Caco-2 (cell line): ENCODE measurements at regions not wholly inside any gene's neighbourhood (a gene's known extent, or its start where the extent isn't known, plus 50 kb on each side); places are given as distances from the start of the nearest gene placed in this dataset.

Experiments used
- BruUV-seq: library from RNA; stranded (reverse); fragments of 400-500 nt; replicated peaks from 2 replicates; lab custom pipeline; 2021; lab: Mats Ljungman, UMichigan
- CTCF ChIA-PET: fragments of 300-600 bp; sonication (Branson Sonifier 250); formaldehyde crosslinking; loops from one replicate; lab custom pipeline; 2022; ENCODE audit warnings: antibody characterized with exemption; lab: Charles Lee
- POLR2A ChIA-PET: fragments of 300-600 bp; sonication (Branson Sonifier 250); formaldehyde crosslinking; loops from one replicate; lab custom pipeline; 2022; ENCODE audit warnings: antibody characterized with exemption; lab: Charles Lee
- DNase-seq, 2 experiments: peaks; one replicate each; pipeline versions ENCODE4 v3.0.0 to v3.0.0-alpha.2; 2020 to 2022
- H3K27me3 ChIP-seq: replicated peaks from 2 replicates; pipeline ENCODE4 v1.6.0; 2011; ENCODE audit warnings: low read length; ENCODE audit not compliant: control insufficient read depth, insufficient read depth
- H3K36me3 ChIP-seq: 2 replicates; pipeline ENCODE4 v1.5.1; 2011; ENCODE audit warnings: low read length; ENCODE audit not compliant: control insufficient read depth, insufficient read depth
- H3K4me1 ChIP-seq: fragments of 250-450 bp; sonication (Bioruptor Pico); 2 replicates; pipeline ENCODE4 v1.5.1; 2020; ENCODE audit warnings: mild to moderate bottlenecking
- H3K4me3 ChIP-seq: 2 replicates; pipeline ENCODE4 v1.5.1; 2011; ENCODE audit warnings: low read depth, mild to moderate bottlenecking, control low read depth, low read length
- H3K9me3 ChIP-seq: fragments of 250-450 bp; sonication (Bioruptor Pico); 2 replicates; pipeline ENCODE4 v1.5.1; 2020; ENCODE audit warnings: mild to moderate bottlenecking, moderate library complexity
- H3K27ac Mint-ChIP-seq: one replicate; pipeline ENCODE4 v1.8.0; 2022; ENCODE audit warnings: mixed read lengths; ENCODE audit not compliant: unreplicated experiment
- H3K27me3 Mint-ChIP-seq: one replicate; pipeline ENCODE4 v1.8.0; 2022; ENCODE audit warnings: mixed read lengths; ENCODE audit not compliant: insufficient read depth, unreplicated experiment
- H3K36me3 Mint-ChIP-seq: one replicate; pipeline ENCODE4 v1.8.0; 2022; ENCODE audit warnings: mild to moderate bottlenecking, mixed read lengths; ENCODE audit not compliant: insufficient read depth, unreplicated experiment
- H3K4me1 Mint-ChIP-seq: one replicate; pipeline ENCODE4 v1.8.0; 2022; ENCODE audit warnings: low read depth, mixed read lengths; ENCODE audit not compliant: unreplicated experiment
- H3K4me3 Mint-ChIP-seq: one replicate; pipeline ENCODE4 v1.8.0; 2022; ENCODE audit warnings: mild to moderate bottlenecking, moderate library complexity, mixed read lengths; ENCODE audit not compliant: unreplicated experiment
- H3K9me3 Mint-ChIP-seq: one replicate; pipeline ENCODE4 v1.8.0; 2022; ENCODE audit warnings: mixed read lengths; ENCODE audit not compliant: unreplicated experiment
- CTCF ChIP-seq, 2 experiments: fragments of 200-600 bp in 1 of 2; IDR thresholded peaks; 1 replicate in 1 of 2; 2 replicates in 1 of 2; pipeline versions ENCODE4 v1.5.1 to v1.8.0; 2011 to 2022; ENCODE audit warnings: antibody characterized with exemption in 1 of 2, control low read depth in 1 of 2, inconsistent platforms in 1 of 2, low read depth in 1 of 2, low read length in 1 of 2, mild to moderate bottlenecking in 1 of 2, moderate library complexity in 1 of 2; ENCODE audit not compliant: insufficient read depth in 1 of 2, severe bottlenecking in 1 of 2, unreplicated experiment in 1 of 2
- intact Hi-C: fragments of 100-400 bp; cut with micrococcal nuclease; formaldehyde crosslinking; loops from one replicate; pipeline ENCODE4 v1.10.0; 2022; ENCODE audit not compliant: unreplicated experiment

GRCh38 chr21:29242201-29242600 is 56.5 kb upstream of the BACH1 start:
- ChIA-PET CTCF (no interaction called here), POLR2A (no interaction called here)
- BruUV-seq, result no TSS peak

GRCh38 chr21:29243188-29243587 is 55.5 kb upstream of the BACH1 start:
- POLR2A ChIA-PET, result no interaction called here
- no peak for DNase-seq

More at GRCh38 chr21:29242201-29242600, 56.5 kb upstream of the BACH1 start:
- Mint-ChIP-seq H3K27me3 (no peaks in the 10 kb centered on the region), H3K9me3 (no peaks in the 10 kb centered on the region), H3K4me1 (no peaks in the 10 kb centered on the region), H3K36me3 (no peaks in the 10 kb centered on the region), H3K27ac (no peak overlapping the region), H3K4me3 (no peak overlapping the region)
- H3K9me3 ChIP-seq, result no peaks in the 10 kb centered on the region
- no peaks in the 10 kb centered on the region for H3K36me3 ChIP-seq
- intact Hi-C loops, result no loop called here
- no peaks in the 10 kb centered on the region for H3K4me1 ChIP-seq
- H3K4me3 ChIP-seq, result no peak overlapping the region
- TF ChIP-seq CTCF (IDR thresholded peaks at IDR 0.05; ENCODE audit: insufficient read depth in 1 of 2, low read depth in 1 of 2, low read length in 1 of 2, severe bottlenecking in 1 of 2, unreplicated experiment in 1 of 2), result no peak
- H3K27me3 ChIP-seq, result no peaks in the 10 kb centered on the region
- DNase-seq, result no peak

GRCh38 chr21:29245104-29245643 is 53.5 kb upstream of the BACH1 start:
- POLR2A ChIA-PET, result no interaction called here
- no peaks in the 10 kb centered on the region for H3K9me3 Mint-ChIP-seq
- Histone ChIP-seq H3K9me3 (no peaks in the 10 kb centered on the region), H3K4me3 (no peak overlapping the region), H3K4me1 (no peaks in the 10 kb centered on the region), H3K27me3 (no peaks in the 10 kb centered on the region), H3K36me3 (no peaks in the 10 kb centered on the region)
- no peak overlapping the region for H3K27ac Mint-ChIP-seq
- H3K36me3 Mint-ChIP-seq, result no peaks in the 10 kb centered on the region
- intact Hi-C loops, result no loop called here
- H3K4me3 Mint-ChIP-seq, result no peak overlapping the region
- H3K27me3 Mint-ChIP-seq, result no peaks in the 10 kb centered on the region
- TF ChIP-seq CTCF (IDR thresholded peaks at IDR 0.05; ENCODE audit: insufficient read depth in 1 of 2, low read depth in 1 of 2, low read length in 1 of 2, severe bottlenecking in 1 of 2, unreplicated experiment in 1 of 2), result no peak
- CTCF ChIA-PET, result no interaction called here
- no peaks in the 10 kb centered on the region for H3K4me1 Mint-ChIP-seq
- no peak for DNase-seq
- no TSS peak for BruUV-seq

More at GRCh38 chr21:29243188-29243587, 55.5 kb upstream of the BACH1 start:
- no peaks in the 10 kb centered on the region for H3K27me3 ChIP-seq
- H3K4me1 ChIP-seq, result no peaks in the 10 kb centered on the region
- BruUV-seq, result no TSS peak
- H3K36me3 Mint-ChIP-seq, result no peaks in the 10 kb centered on the region
- TF ChIP-seq CTCF (IDR thresholded peaks at IDR 0.05; ENCODE audit: insufficient read depth in 1 of 2, low read depth in 1 of 2, low read length in 1 of 2, severe bottlenecking in 1 of 2, unreplicated experiment in 1 of 2), result no peak
- no peaks in the 10 kb centered on the region for H3K36me3 ChIP-seq
- no peak overlapping the region for H3K4me3 ChIP-seq
- no peaks in the 10 kb centered on the region for H3K27me3 Mint-ChIP-seq
- intact Hi-C loops, result no loop called here
- no peaks in the 10 kb centered on the region for H3K9me3 Mint-ChIP-seq
- H3K27ac Mint-ChIP-seq, result no peak overlapping the region
- no peak overlapping the region for H3K4me3 Mint-ChIP-seq
- CTCF ChIA-PET, result no interaction called here
- H3K4me1 Mint-ChIP-seq, result no peaks in the 10 kb centered on the region
- H3K9me3 ChIP-seq, result no peaks in the 10 kb centered on the region
